ENCODE measurements at regions not wholly inside any gene's neighbourhood (a gene's known extent, or its start where the extent isn't known, plus 50 kb on each side); places are given as distances from the start of the nearest gene placed in this dataset.

- TF ChIP-seq CTCF (IDR thresholded peaks at IDR 0.05; ENCODE audit: low read depth, low read length, missing input control) (no peak), GABPA (IDR thresholded peaks at IDR 0.05 in 1 of 2, conservative IDR thresholded peaks at IDR 0.05 in 1 of 2) (no peak), REST (IDR thresholded peaks at IDR 0.05) (no peak), ATF3 (IDR thresholded peaks at IDR 0.05) (no peak), RXRA (IDR thresholded peaks at IDR 0.05) (no peak), MAX (IDR thresholded peaks at IDR 0.05) (no peak), FOXA1 (IDR thresholded peaks at IDR 0.05) (no peak), YY1 (IDR thresholded peaks at IDR 0.05) (no peak), SP1 (IDR thresholded peaks at IDR 0.05) (no peak), RAD21 (IDR thresholded peaks at IDR 0.05) (no peak), ZBTB33 (IDR thresholded peaks at IDR 0.05) (no peak), HNF4A (conservative IDR thresholded peaks at IDR 0.05) (no peak)
Observed at GRCh38 chrX:38941675-38942074, 140.4 kb downstream of the MID1IP1 start.
